Upper lobe of left lung (tissue), 6 donors: ENCODE measurements at regions not wholly inside any gene's neighbourhood (a gene's known extent, or its start where the extent isn't known, plus 50 kb on each side); places are given as distances from the start of the nearest gene placed in this dataset.

ENCODE experiments used
- ATAC-seq, 2 donors: fragments of 200-7000 bp; cut with Tn5 transposase; one replicate each; pipeline ENCODE4 v1.9.1; 2022; ENCODE audit warnings: mild to moderate bottlenecking in 2 of 2, moderate library complexity in 2 of 2; ENCODE audit not compliant: low FRiP score in 2 of 2
- DNase-seq, 2 donors: peaks; one replicate each; pipeline ENCODE4 v3.0.0-alpha.2; 2019 to 2020
- H3K27ac ChIP-seq, 4 donors: fragments of 200-600 bp; sonication (generic); one replicate each; pipeline ENCODE4 v1.5.1; 2016 to 2019
- H3K27me3 ChIP-seq, 4 donors: fragments of 200-600 bp; sonication (generic); one replicate each; pipeline ENCODE4 v1.5.1; 2017 to 2019
- H3K36me3 ChIP-seq, 4 donors: fragments of 200-600 bp; sonication (generic); one replicate each; pipeline ENCODE4 v1.5.1; 2016 to 2019
- H3K4me1 ChIP-seq, 4 donors: fragments of 200-600 bp; sonication (generic); one replicate each; pipeline ENCODE4 v1.5.1; 2018 to 2019
- H3K4me3 ChIP-seq, 4 donors: fragments of 200-600 bp; sonication (generic); one replicate each; pipeline ENCODE4 v1.5.1; 2017 to 2019; ENCODE audit warnings: mild to moderate bottlenecking in 2 of 4, moderate library complexity in 1 of 4
- H3K9me3 ChIP-seq, 4 donors: fragments of 200-600 bp; sonication (generic); one replicate each; pipeline ENCODE4 v1.5.1; 2018 to 2019
- EP300 ChIP-seq, 4 donors: sonication (generic); formaldehyde crosslinking; IDR thresholded peaks; one replicate each; pipeline ENCODE4 v1.5.1; 2017; ENCODE audit warnings: antibody characterized with exemption in 4 of 4, control low read depth in 2 of 4
- POLR2A ChIP-seq, 4 donors: fragments of 450-650 bp; IDR thresholded peaks; one replicate each; pipeline ENCODE4 v1.5.1; 2016 to 2017; ENCODE audit warnings: antibody characterized with exemption in 4 of 4, mild to moderate bottlenecking in 2 of 4
- POLR2AphosphoS5 ChIP-seq, 2 donors: sonication (generic); formaldehyde crosslinking; IDR thresholded peaks; one replicate each; pipeline ENCODE4 v1.5.1; 2017; ENCODE audit warnings: antibody characterized with exemption in 2 of 2
- WGBS, 2 donors: methylation state at CpG; one replicate each; pipeline ENCODE4 v1.1.5; 2017 to 2018; 5-methylcytosine and 5-hydroxymethylcytosine counted together
- TF ChIP-seq, protein P1 (sequence below), 6 experiments: fragments of 450-650 bp in 4 of 6; fragments of 200-600 bp in 2 of 6; sonication (generic) in 2 of 6; IDR thresholded peaks; one replicate each; pipeline ENCODE4 v1.5.1; 2016 to 2019; ENCODE audit warnings: antibody characterized with exemption in 6 of 6
- donor health status: DM: no; HTN: no; CAD: no; lungs with moderate emphysema.
- donor health status: DM: no; HTN: yes; CAD: no; lungs with severe emphysema.

DNA sequence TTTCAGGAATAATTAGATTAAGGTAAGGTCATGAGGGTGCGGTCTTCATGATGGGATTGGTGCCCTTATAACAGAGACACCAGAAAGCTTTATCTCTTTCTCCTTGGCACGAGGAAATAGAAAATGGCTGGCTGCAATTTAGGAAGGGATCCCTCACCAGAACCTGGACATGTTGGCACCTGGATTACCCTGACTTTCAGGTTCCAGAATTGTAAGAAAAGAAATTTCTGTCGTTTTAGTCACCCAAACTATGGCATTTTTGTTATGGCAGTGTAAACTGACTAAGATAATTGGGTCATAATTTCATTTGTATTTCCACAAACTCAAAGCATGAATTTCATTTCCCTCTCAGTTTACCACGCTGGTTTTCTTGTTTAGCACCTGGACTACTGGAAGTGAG lies 473.6 kb downstream of the PTH2R start:
- no peak for TF ChIP-seq EP300 (IDR thresholded peaks at IDR 0.05)
- TF ChIP-seq, protein P1, sequence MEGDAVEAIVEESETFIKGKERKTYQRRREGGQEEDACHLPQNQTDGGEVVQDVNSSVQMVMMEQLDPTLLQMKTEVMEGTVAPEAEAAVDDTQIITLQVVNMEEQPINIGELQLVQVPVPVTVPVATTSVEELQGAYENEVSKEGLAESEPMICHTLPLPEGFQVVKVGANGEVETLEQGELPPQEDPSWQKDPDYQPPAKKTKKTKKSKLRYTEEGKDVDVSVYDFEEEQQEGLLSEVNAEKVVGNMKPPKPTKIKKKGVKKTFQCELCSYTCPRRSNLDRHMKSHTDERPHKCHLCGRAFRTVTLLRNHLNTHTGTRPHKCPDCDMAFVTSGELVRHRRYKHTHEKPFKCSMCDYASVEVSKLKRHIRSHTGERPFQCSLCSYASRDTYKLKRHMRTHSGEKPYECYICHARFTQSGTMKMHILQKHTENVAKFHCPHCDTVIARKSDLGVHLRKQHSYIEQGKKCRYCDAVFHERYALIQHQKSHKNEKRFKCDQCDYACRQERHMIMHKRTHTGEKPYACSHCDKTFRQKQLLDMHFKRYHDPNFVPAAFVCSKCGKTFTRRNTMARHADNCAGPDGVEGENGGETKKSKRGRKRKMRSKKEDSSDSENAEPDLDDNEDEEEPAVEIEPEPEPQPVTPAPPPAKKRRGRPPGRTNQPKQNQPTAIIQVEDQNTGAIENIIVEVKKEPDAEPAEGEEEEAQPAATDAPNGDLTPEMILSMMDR (IDR thresholded peaks at IDR 0.05): no peak
- no peak for TF ChIP-seq POLR2A (IDR thresholded peaks at IDR 0.05)
- no peak for TF ChIP-seq POLR2AphosphoS5 (IDR thresholded peaks at IDR 0.05)
- Histone ChIP-seq H3K27me3 (no peaks in the 10 kb centered on the region), H3K9me3 (no peaks in the 10 kb centered on the region), H3K36me3 (no peaks in the 10 kb centered on the region), H3K27ac (no peak overlapping the region), H3K4me3 (no peak overlapping the region), H3K4me1 (no peaks in the 10 kb centered on the region)
- ATAC-seq (no peak), DNase-seq (no peak)
- WGBS, 2 donors: 78 to 79% methylated on average over 4 of the region's 4 CpGs

DNA sequence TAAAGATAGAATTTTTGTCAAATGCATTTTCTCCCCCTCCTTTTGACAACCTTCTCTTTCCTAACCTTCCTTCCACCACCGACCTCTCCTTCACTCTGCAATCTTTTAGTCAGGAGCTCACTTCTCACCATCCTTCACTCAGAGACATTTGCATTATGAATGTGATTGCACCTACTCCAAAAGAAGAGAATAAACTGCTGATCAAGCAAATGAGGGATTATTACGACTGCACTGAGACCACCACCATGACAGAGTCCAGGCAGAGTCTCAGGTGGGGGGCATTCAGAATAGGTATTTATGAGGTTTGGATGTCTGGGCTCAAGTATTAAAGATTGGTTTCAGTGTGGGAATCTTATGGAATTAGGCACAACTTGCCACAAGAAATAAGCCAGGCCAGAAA lies 483.9 kb downstream of the PTH2R start:
- no peaks in the 10 kb centered on the region for H3K9me3 ChIP-seq
- DNase-seq: no peak
- no peaks in the 10 kb centered on the region for H3K4me1 ChIP-seq
- TF ChIP-seq EP300 (IDR thresholded peaks at IDR 0.05) (no peak), POLR2A (IDR thresholded peaks at IDR 0.05) (no peak), POLR2AphosphoS5 (IDR thresholded peaks at IDR 0.05) (no peak)
- TF ChIP-seq, protein P1 (IDR thresholded peaks at IDR 0.05): no peak
- no peak for ATAC-seq
- H3K36me3 ChIP-seq: no peaks in the 10 kb centered on the region
- H3K4me3 ChIP-seq: no peak overlapping the region
- no peak overlapping the region for H3K27ac ChIP-seq
- no peaks in the 10 kb centered on the region for H3K27me3 ChIP-seq
- 79 to 82% methylated on average over 2 of the region's 2 CpGs for WGBS, 2 donors

DNA sequence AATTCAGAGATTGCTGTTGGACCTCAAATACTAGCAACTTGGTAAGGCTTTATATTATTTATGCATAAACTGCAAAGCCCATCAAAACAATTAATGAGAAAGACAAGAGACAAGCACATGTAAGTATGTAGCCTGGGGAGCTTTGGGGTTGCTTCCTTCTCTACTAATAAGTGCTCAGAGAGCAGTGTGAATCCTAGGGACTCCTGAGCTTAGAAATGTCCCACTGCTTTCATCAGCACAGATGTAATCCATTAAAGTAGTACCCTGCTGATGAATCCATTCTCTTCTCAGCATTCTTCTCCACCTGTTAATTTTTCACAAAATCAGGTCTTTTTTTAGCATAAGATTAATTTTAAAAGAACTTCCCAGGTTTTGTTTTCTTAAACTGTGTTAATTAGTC lies 485.6 kb downstream of the PTH2R start:
- Histone ChIP-seq H3K4me1 (no peaks in the 10 kb centered on the region), H3K9me3 (no peaks in the 10 kb centered on the region)
- no peak for ATAC-seq

DNA sequence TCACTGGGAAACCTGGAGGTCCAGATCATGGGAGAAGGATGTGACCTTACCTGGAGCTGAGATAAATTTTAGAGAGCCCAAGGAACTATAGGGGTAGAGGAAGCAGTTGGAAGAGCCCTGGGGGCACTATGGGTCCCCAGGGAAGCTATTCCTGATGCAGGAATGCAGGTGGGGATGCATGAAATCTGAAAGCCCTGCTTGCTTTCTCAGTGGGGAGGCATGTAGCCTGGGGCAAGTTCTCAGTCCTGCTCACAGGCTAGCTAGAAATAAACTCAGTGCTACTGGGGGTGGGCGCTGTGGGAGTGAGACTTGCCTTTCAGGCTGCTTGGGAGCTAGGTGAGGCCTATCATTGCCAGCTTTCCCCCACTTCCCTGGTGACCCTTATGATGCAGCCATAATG lies 499.7 kb downstream of the PTH2R start:
- DNase-seq (no peak), ATAC-seq (peak in 1 of 2 donors; percentile 15)
- H3K4me1 ChIP-seq: no peaks in the 10 kb centered on the region
- H3K4me3 ChIP-seq: no peak overlapping the region
- H3K9me3 ChIP-seq: no peaks in the 10 kb centered on the region
- WGBS, 2 donors: 86 to 100% methylated on average over 1 of the region's 1 CpG
- TF ChIP-seq POLR2AphosphoS5 (IDR thresholded peaks at IDR 0.05) (no peak), POLR2A (IDR thresholded peaks at IDR 0.05) (no peak), EP300 (IDR thresholded peaks at IDR 0.05) (no peak)
- TF ChIP-seq, protein P1 (IDR thresholded peaks at IDR 0.05): no peak
- no peak overlapping the region for H3K27ac ChIP-seq
- no peaks in the 10 kb centered on the region for H3K36me3 ChIP-seq
- H3K27me3 ChIP-seq: no peaks in the 10 kb centered on the region

More for the DNA sequence above, 485.6 kb downstream of the PTH2R start:
- H3K4me3 ChIP-seq: no peak overlapping the region
- no peak for TF ChIP-seq POLR2A (IDR thresholded peaks at IDR 0.05)
- TF ChIP-seq POLR2AphosphoS5 (IDR thresholded peaks at IDR 0.05): no peak
- TF ChIP-seq, protein P1 (IDR thresholded peaks at IDR 0.05): no peak
- no peak for TF ChIP-seq EP300 (IDR thresholded peaks at IDR 0.05)
- H3K27ac ChIP-seq: no peak overlapping the region
- no peak for DNase-seq
- no peaks in the 10 kb centered on the region for H3K36me3 ChIP-seq
- no peaks in the 10 kb centered on the region for H3K27me3 ChIP-seq

DNA sequence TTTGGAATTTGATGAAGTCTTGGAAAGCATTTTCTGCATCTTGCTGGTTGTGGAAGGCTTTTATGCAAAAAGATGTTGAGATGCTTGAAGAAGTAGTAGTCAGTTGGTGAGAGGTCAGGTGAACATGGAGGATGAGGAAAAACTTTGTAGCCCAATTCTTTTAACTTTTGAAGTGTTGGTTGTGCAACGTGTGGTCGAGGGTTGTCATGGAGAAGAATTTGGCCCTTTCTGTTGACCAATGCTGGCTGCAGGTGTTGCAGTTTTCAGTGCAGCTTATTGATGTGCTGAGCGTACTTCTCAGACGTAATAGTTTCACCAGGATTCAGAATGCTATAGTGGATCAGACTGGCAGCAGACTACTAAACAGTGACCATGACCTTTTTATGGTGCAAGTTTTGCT lies 508.4 kb upstream of the MAP2 start:
- H3K4me1 ChIP-seq: no peaks in the 10 kb centered on the region

More for the DNA sequence above, 508.4 kb upstream of the MAP2 start:
- no peak overlapping the region for H3K4me3 ChIP-seq
- ATAC-seq (no peak), DNase-seq (no peak)
- 73 to 79% methylated on average over 4 of the region's 4 CpGs for WGBS, 2 donors
- no peaks in the 10 kb centered on the region for H3K36me3 ChIP-seq
- TF ChIP-seq POLR2A (IDR thresholded peaks at IDR 0.05) (no peak), POLR2AphosphoS5 (IDR thresholded peaks at IDR 0.05) (no peak), EP300 (IDR thresholded peaks at IDR 0.05) (no peak)
- TF ChIP-seq, protein P1 (IDR thresholded peaks at IDR 0.05): no peak
- no peaks in the 10 kb centered on the region for H3K9me3 ChIP-seq
- no peaks in the 10 kb centered on the region for H3K27me3 ChIP-seq
- H3K27ac ChIP-seq: no peak overlapping the region
